HepG2 (cell line): ENCODE measurements at regions not wholly inside any gene's neighbourhood (a gene's known extent, or its start where the extent isn't known, plus 50 kb on each side); places are given as distances from the start of the nearest gene placed in this dataset.

ENCODE experiments used
- ATAC-seq: fragments of 200-7000 bp; cut with Tn5 transposase; 3 replicates; pipeline ENCODE4 v1.9.1; 2020; ENCODE audit warnings: mild to moderate bottlenecking, moderate library complexity
- BruUV-seq: library from RNA; stranded (reverse); fragments of 400-500 nt; replicated peaks from 2 replicates; lab custom pipeline; 2021; lab: Mats Ljungman, UMichigan
- CTCF ChIA-PET: fragments of 300-600 bp; formaldehyde crosslinking; extraction: SDS; loops from one replicate; lab custom pipeline; 2021; ENCODE audit warnings: low total read pairs, inconsistent platforms, low intra/inter-chr PET ratio; lab: Yijun Ruan, JAX
- POLR2A ChIA-PET: fragments of 350-600 bp; sonication (Branson Sonifier 250); formaldehyde crosslinking; loops from one replicate; lab custom pipeline; 2020; ENCODE audit warnings: antibody characterized with exemption, inconsistent platforms; lab: Yijun Ruan, JAX
- DNase-seq: peaks from one replicate; pipeline ENCODE4 v3.0.0-alpha.2; 2015; ENCODE audit warnings: low spot score
- FAIRE-seq: peaks from 3 replicates; lab custom pipeline; 2011; peaks lifted over from hg19 to GRCh38; lab: Jason Lieb, UNC
- H2AFZ ChIP-seq: one replicate; pipeline ENCODE4 v1.6.1; 2011; ENCODE audit warnings: low read length, inconsistent platforms
- H3K27ac ChIP-seq: fragments of 300-600 bp; 3 replicates; pipeline ENCODE4 v1.8.0; 2011; ENCODE audit warnings: mixed run types, mild to moderate bottlenecking, mixed read lengths, low read length, inconsistent platforms; ENCODE audit not compliant: insufficient read depth; ENCODE audit errors: extremely low read length
- H3K27me3 ChIP-seq, 2 experiments: fragments of 200-600 bp in 1 of 2; 2 replicates in 1 of 2; 3 replicates in 1 of 2; pipeline versions ENCODE4 v1.6.0 to v1.8.0; 2011; ENCODE audit warnings: low read length in 2 of 2, mild to moderate bottlenecking in 2 of 2, moderate library complexity in 2 of 2, inconsistent platforms in 1 of 2; ENCODE audit not compliant: insufficient read depth in 2 of 2, control insufficient read depth in 1 of 2
- H3K36me3 ChIP-seq, 2 experiments: fragments of 200-600 bp in 1 of 2; replicated peaks in 1 of 2; 2 replicates in 1 of 2; 3 replicates in 1 of 2; pipeline versions ENCODE4 v1.5.1 to v1.8.0; 2011; ENCODE audit warnings: low read length in 2 of 2, inconsistent platforms in 1 of 2; ENCODE audit not compliant: insufficient read depth in 2 of 2, control insufficient read depth in 1 of 2
- H3K4me1 ChIP-seq: 2 replicates; pipeline ENCODE4 v1.5.1; 2012; ENCODE audit warnings: low read length, inconsistent platforms; ENCODE audit not compliant: insufficient read depth
- H3K4me2 ChIP-seq: 2 replicates; pipeline ENCODE4 v1.6.0; 2011; ENCODE audit warnings: low read depth, low read length, inconsistent platforms
- H3K4me3 ChIP-seq, 3 experiments: fragments of 200-600 bp in 1 of 3; sonication (generic), shearing (Covaris generic) in 1 of 3; replicated peaks in 1 of 3; 2 replicates each; pipeline ENCODE4 v1.5.1; 2011 to 2016; ENCODE audit warnings: low read length in 3 of 3, inconsistent platforms in 2 of 3, low read depth in 2 of 3, mild to moderate bottlenecking in 2 of 3, control low read depth in 1 of 3, mixed read lengths in 1 of 3; ENCODE audit not compliant: insufficient read depth in 1 of 3
- H3K79me2 ChIP-seq: one replicate; pipeline ENCODE4 v1.6.1; 2011; ENCODE audit warnings: low read length, inconsistent platforms; ENCODE audit not compliant: insufficient read depth
- H3K9ac ChIP-seq: 2 replicates; pipeline ENCODE4 v1.6.0; 2011; ENCODE audit warnings: mild to moderate bottlenecking, low read depth, low read length, inconsistent platforms; ENCODE audit not compliant: insufficient read depth
- H3K9me3 ChIP-seq: 2 replicates; pipeline ENCODE4 v1.5.1; 2012; ENCODE audit warnings: mild to moderate bottlenecking, low read length
- H4K20me1 ChIP-seq: 2 replicates; pipeline ENCODE4 v1.6.0; 2011; ENCODE audit warnings: inconsistent platforms, mild to moderate bottlenecking, low read length, moderate library complexity; ENCODE audit not compliant: insufficient read depth
- CREB1 ChIP-seq, 2 experiments: fragments of 450-650 bp in 1 of 2; IDR thresholded peaks; 2 replicates each; pipeline ENCODE4 v1.6.1; 2016 to 2017; ENCODE audit warnings: control low read depth in 1 of 2, mild to moderate bottlenecking in 1 of 2, missing compliant biosample characterization in 1 of 2, missing genetic modification characterization in 1 of 2
- ESRRA ChIP-seq: sonication (generic); formaldehyde crosslinking; IDR thresholded peaks from 2 replicates; pipeline ENCODE4 v1.5.1; 2020; ENCODE audit warnings: mild to moderate bottlenecking, low read depth, missing genetic modification reagents
- ZNF121 ChIP-seq: sonication (generic); formaldehyde crosslinking; IDR thresholded peaks from 2 replicates; pipeline ENCODE4 v1.5.0; 2020; ENCODE audit warnings: mild to moderate bottlenecking, missing genetic modification reagents
- ZNF251 ChIP-seq: sonication (generic); formaldehyde crosslinking; IDR thresholded peaks from 2 replicates; pipeline ENCODE4 v1.9.0; 2021; ENCODE audit warnings: mild to moderate bottlenecking, missing genetic modification reagents
- WGBS: methylation state at CpG from one replicate; pipeline ENCODE4 v1.1.6; 2017; ENCODE audit warnings: low lambda C conversion rate; 5-methylcytosine and 5-hydroxymethylcytosine counted together
- in situ Hi-C: cut with HindIII; loops from 2 replicates; pipeline ENCODE4 v1.10.0; 2017; ENCODE audit warnings: low pct_unique_long_range_greater_than_20kb; ENCODE audit not compliant: extremely low pct_ligation_motif_present
- intact Hi-C: fragments of 100-400 bp; cut with micrococcal nuclease; formaldehyde crosslinking; loops from one replicate; pipeline ENCODE4 v1.10.0; 2022; ENCODE audit not compliant: unreplicated experiment
- TF ChIP-seq, protein P1 (sequence below): sonication (generic); formaldehyde crosslinking; IDR thresholded peaks from 2 replicates; pipeline ENCODE4 v1.9.0; 2021; ENCODE audit warnings: mild to moderate bottlenecking, missing genetic modification reagents

DNA sequence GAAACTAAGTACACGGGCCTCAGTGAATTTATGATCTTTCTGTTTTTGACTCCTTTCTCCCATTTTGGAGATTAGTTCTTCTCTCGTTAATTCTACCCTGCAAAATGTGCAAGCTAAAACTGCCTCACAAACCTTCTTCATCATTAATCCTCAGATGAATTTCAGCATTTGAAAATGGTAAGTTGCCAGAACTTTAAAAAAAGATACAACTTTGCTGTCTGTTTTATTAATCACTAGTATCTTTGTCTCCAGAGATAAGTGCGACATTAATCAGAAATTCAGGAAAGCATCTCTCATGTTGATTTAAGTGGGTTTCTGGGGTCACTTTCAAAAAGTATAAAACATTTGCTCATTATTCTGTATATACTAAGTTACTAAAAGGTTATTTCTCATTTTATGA, 227.0 kb upstream of the RXFP2 start:
- BruUV-seq = no TSS peak

GRCh38 chr13:31514932-31515331, 224.4 kb upstream of the RXFP2 start:
- H3K4me1 ChIP-seq = no peaks in the 10 kb centered on the region
- BruUV-seq = no TSS peak
- no peaks in the 10 kb centered on the region for H3K36me3 ChIP-seq
- intact Hi-C loops (no loop called here), in situ Hi-C loops (no loop called here)
- H3K4me3 ChIP-seq = no peak overlapping the region
- no peaks in the 10 kb centered on the region for H3K27me3 ChIP-seq
- H3K4me2 ChIP-seq = no peak overlapping the region
- ChIA-PET POLR2A (no interaction called here), CTCF (no interaction called here)
- H3K9me3 ChIP-seq = no peaks in the 10 kb centered on the region
- H3K9ac ChIP-seq = no peak overlapping the region
- DNase-seq (no peak), ATAC-seq (no peak), FAIRE-seq (no peak)
- H3K27ac ChIP-seq = no peak overlapping the region
- TF ChIP-seq, protein P1, sequence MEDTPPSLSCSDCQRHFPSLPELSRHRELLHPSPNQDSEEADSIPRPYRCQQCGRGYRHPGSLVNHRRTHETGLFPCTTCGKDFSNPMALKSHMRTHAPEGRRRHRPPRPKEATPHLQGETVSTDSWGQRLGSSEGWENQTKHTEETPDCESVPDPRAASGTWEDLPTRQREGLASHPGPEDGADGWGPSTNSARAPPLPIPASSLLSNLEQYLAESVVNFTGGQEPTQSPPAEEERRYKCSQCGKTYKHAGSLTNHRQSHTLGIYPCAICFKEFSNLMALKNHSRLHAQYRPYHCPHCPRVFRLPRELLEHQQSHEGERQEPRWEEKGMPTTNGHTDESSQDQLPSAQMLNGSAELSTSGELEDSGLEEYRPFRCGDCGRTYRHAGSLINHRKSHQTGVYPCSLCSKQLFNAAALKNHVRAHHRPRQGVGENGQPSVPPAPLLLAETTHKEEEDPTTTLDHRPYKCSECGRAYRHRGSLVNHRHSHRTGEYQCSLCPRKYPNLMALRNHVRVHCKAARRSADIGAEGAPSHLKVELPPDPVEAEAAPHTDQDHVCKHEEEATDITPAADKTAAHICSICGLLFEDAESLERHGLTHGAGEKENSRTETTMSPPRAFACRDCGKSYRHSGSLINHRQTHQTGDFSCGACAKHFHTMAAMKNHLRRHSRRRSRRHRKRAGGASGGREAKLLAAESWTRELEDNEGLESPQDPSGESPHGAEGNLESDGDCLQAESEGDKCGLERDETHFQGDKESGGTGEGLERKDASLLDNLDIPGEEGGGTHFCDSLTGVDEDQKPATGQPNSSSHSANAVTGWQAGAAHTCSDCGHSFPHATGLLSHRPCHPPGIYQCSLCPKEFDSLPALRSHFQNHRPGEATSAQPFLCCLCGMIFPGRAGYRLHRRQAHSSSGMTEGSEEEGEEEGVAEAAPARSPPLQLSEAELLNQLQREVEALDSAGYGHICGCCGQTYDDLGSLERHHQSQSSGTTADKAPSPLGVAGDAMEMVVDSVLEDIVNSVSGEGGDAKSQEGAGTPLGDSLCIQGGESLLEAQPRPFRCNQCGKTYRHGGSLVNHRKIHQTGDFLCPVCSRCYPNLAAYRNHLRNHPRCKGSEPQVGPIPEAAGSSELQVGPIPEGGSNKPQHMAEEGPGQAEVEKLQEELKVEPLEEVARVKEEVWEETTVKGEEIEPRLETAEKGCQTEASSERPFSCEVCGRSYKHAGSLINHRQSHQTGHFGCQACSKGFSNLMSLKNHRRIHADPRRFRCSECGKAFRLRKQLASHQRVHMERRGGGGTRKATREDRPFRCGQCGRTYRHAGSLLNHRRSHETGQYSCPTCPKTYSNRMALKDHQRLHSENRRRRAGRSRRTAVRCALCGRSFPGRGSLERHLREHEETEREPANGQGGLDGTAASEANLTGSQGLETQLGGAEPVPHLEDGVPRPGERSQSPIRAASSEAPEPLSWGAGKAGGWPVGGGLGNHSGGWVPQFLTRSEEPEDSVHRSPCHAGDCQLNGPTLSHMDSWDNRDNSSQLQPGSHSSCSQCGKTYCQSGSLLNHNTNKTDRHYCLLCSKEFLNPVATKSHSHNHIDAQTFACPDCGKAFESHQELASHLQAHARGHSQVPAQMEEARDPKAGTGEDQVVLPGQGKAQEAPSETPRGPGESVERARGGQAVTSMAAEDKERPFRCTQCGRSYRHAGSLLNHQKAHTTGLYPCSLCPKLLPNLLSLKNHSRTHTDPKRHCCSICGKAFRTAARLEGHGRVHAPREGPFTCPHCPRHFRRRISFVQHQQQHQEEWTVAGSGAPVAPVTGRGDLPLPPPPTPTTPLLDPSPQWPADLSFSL (CRISPR knock-in tag) = no peak
- TF ChIP-seq CREB1 (IDR thresholded peaks at IDR 0.05) (peak; percentile 44; the same call in 1 of the 2 replicates), CREB1 (CRISPR knock-in tag; IDR thresholded peaks at IDR 0.05) (no peak)
- 0% methylated on average over 1 of the region's 1 CpG for WGBS
- H2AFZ ChIP-seq = no peak overlapping the region
- no peaks in the 10 kb centered on the region for H4K20me1 ChIP-seq
- no peaks in the 10 kb centered on the region for H3K79me2 ChIP-seq

More for the DNA sequence above, 227.0 kb upstream of the RXFP2 start:
- DNase-seq (no peak), FAIRE-seq (no peak), ATAC-seq (no peak)
- Histone ChIP-seq H3K9me3 (no peaks in the 10 kb centered on the region), H2AFZ (no peak overlapping the region), H3K79me2 (no peaks in the 10 kb centered on the region), H3K27ac (no peak overlapping the region), H4K20me1 (no peaks in the 10 kb centered on the region), H3K36me3 (no peaks in the 10 kb centered on the region), H3K4me3 (no peak overlapping the region), H3K9ac (no peak overlapping the region), H3K4me1 (no peaks in the 10 kb centered on the region), H3K27me3 (no peaks in the 10 kb centered on the region), H3K4me2 (no peak overlapping the region)
- 1% methylated on average over 3 of the region's 3 CpGs for WGBS
- ChIA-PET CTCF (no interaction called here), POLR2A (no interaction called here)
- TF ChIP-seq ZNF251 (CRISPR knock-in tag) (no peak), ESRRA (CRISPR knock-in tag) (no peak), ZNF121 (CRISPR knock-in tag) (no peak)
- in situ Hi-C loops (no loop called here), intact Hi-C loops (no loop called here)
